ENCODE measurements at regions not wholly inside any gene's neighbourhood (a gene's known extent, or its start where the extent isn't known, plus 50 kb on each side); places are given as distances from the start of the nearest gene placed in this dataset.

GRCh38 chr4:159867673-159868072, 764.8 kb downstream of the RAPGEF2 start:
- no peak for TF ChIP-seq POLR2A (IDR thresholded peaks at IDR 0.05; ENCODE audit: low read depth)
- no peak for TF ChIP-seq CTCF (IDR thresholded peaks at IDR 0.05)

Data from esophagus muscularis mucosa (tissue), 3 donors.